ENCODE measurements at regions not wholly inside any gene's neighbourhood (a gene's known extent, or its start where the extent isn't known, plus 50 kb on each side); places are given as distances from the start of the nearest gene placed in this dataset.
A peak's percentile ranks its signal among the peaks of the same experiment; 100 is the strongest.
"Not testable (repeated sequence)": the region's sequence is repeated elsewhere in the genome, so short reads cannot be mapped to it uniquely, and the experiment has no call there.

GRCh38 chr15:62653122-62653521 lies 389.4 kb upstream of the TPM1 start:
- no peak for DNase-seq

GRCh38 chr15:62656071-62656470 lies 386.5 kb upstream of the TPM1 start:
- no peak for DNase-seq

GRCh38 chr15:62657501-62657900 lies 385.0 kb upstream of the TPM1 start:
- not testable (repeated sequence) for DNase-seq

- peak; percentile 62 for DNase-seq
Measured at GRCh38 chr15:62658498-62658897, 384.0 kb upstream of the TPM1 start.

GRCh38 chr15:62663547-62663946 lies 379.0 kb upstream of the TPM1 start:
- no peak for DNase-seq

GRCh38 chr15:62665449-62665848 lies 377.1 kb upstream of the TPM1 start:
- DNase-seq, result no peak

GRCh38 chr15:62666046-62666445 lies 376.5 kb upstream of the TPM1 start:
- no peak for DNase-seq

GRCh38 chr15:62672268-62672667 lies 370.3 kb upstream of the TPM1 start:
- no peak for DNase-seq

- DNase-seq, result no peak
Measured at GRCh38 chr15:62676891-62677290, 365.7 kb upstream of the TPM1 start.

- no peak for DNase-seq
Measured at GRCh38 chr15:62681939-62682896, 360.3 kb upstream of the TPM1 start.

GRCh38 chr15:62683192-62683591 lies 359.4 kb upstream of the TPM1 start:
- not testable (repeated sequence) for DNase-seq

GRCh38 chr15:62684123-62684808 lies 358.3 kb upstream of the TPM1 start:
- no peak for DNase-seq

GRCh38 chr15:62691008-62691407 lies 351.5 kb upstream of the TPM1 start:
- DNase-seq, result no peak

GRCh38 chr15:62697636-62698035 lies 344.9 kb upstream of the TPM1 start:
- no peak for DNase-seq

- DNase-seq, result no peak
Measured at GRCh38 chr15:62698646-62699045, 343.9 kb upstream of the TPM1 start.

GRCh38 chr15:62706317-62706716 lies 336.2 kb upstream of the TPM1 start:
- DNase-seq, result no peak

GRCh38 chr15:62708470-62708869 lies 334.1 kb upstream of the TPM1 start:
- DNase-seq, result no peak

GRCh38 chr15:62709261-62709660 lies 333.3 kb upstream of the TPM1 start:
- DNase-seq, result no peak

GRCh38 chr15:62711691-62712454 lies 330.7 kb upstream of the TPM1 start:
- DNase-seq, result peak; percentile 48

- DNase-seq, result no peak
Measured at GRCh38 chr15:62712455-62712839, 330.1 kb upstream of the TPM1 start.

GRCh38 chr15:62715946-62716345 lies 326.6 kb upstream of the TPM1 start:
- no peak for DNase-seq

- no peak for DNase-seq
Measured at GRCh38 chr15:62717496-62717895, 325.1 kb upstream of the TPM1 start.

- no peak for DNase-seq
Measured at GRCh38 chr15:62719316-62719715, 323.2 kb upstream of the TPM1 start.
